DOHH2 (cell line): ENCODE measurements at regions not wholly inside any gene's neighbourhood (a gene's known extent, or its start where the extent isn't known, plus 50 kb on each side); places are given as distances from the start of the nearest gene placed in this dataset.

Experiments
- H3F3A ChIP-seq: fragments of 200-600 bp; sonication (generic), shearing (Covaris generic); 2 replicates; pipeline ENCODE4 v1.6.0; 2016; ENCODE audit warnings: antibody characterized with exemption, mild to moderate bottlenecking; ENCODE audit not compliant: control insufficient read depth, insufficient read depth
- H3K27ac ChIP-seq: fragments of 200-600 bp; sonication (generic); 2 replicates; pipeline ENCODE4 v1.5.1; 2014; ENCODE audit warnings: low read depth, mild to moderate bottlenecking, low read length, moderate library complexity
- H3K27me3 ChIP-seq: fragments of 200-600 bp; sonication (generic); 2 replicates; pipeline ENCODE4 v1.6.1; 2014; ENCODE audit warnings: mild to moderate bottlenecking, low read length, mixed read lengths; ENCODE audit not compliant: control insufficient read depth
- H3K36me3 ChIP-seq: fragments of 200-600 bp; sonication (generic); 2 replicates; pipeline ENCODE4 v1.6.1; 2014; ENCODE audit warnings: mild to moderate bottlenecking, low read length, moderate library complexity, mixed read lengths; ENCODE audit not compliant: control insufficient read depth
- H3K4me1 ChIP-seq: fragments of 200-600 bp; sonication (generic); 2 replicates; pipeline ENCODE4 v1.6.1; 2014; ENCODE audit warnings: mild to moderate bottlenecking, low read length, mixed read lengths; ENCODE audit not compliant: control insufficient read depth
- H3K4me2 ChIP-seq: fragments of 200-600 bp; sonication (generic); 2 replicates; pipeline ENCODE4 v1.6.0; 2014; ENCODE audit warnings: mild to moderate bottlenecking, low read length, moderate library complexity
- H3K4me3 ChIP-seq: fragments of 200-600 bp; sonication (generic); 2 replicates; pipeline ENCODE4 v1.5.1; 2014; ENCODE audit warnings: mild to moderate bottlenecking, low read length, mixed read lengths
- H3K79me2 ChIP-seq: fragments of 200-600 bp; sonication (generic); 2 replicates; pipeline ENCODE4 v1.6.1; 2014; ENCODE audit warnings: mild to moderate bottlenecking, low read length, mixed read lengths; ENCODE audit not compliant: control insufficient read depth
- H3K9me2 ChIP-seq: fragments of 200-600 bp; sonication (generic); replicated peaks from 2 replicates; pipeline ENCODE4 v1.6.1; 2014; ENCODE audit warnings: mild to moderate bottlenecking, low read length, mixed read lengths; ENCODE audit not compliant: control insufficient read depth
- H3K9me3 ChIP-seq: fragments of 200-600 bp; sonication (generic); 2 replicates; pipeline ENCODE4 v1.6.1; 2014; ENCODE audit warnings: antibody characterized with exemption, low read length, mixed read lengths; ENCODE audit not compliant: control insufficient read depth, insufficient read depth
- H4K20me1 ChIP-seq: fragments of 200-600 bp; sonication (generic); 2 replicates; pipeline ENCODE4 v1.6.0; 2014; ENCODE audit warnings: low read depth, mild to moderate bottlenecking, antibody characterized with exemption, low read length, moderate library complexity; ENCODE audit not compliant: control insufficient read depth, insufficient read depth
- EZH2phosphoT487 ChIP-seq: fragments of 200-600 bp; sonication (generic); IDR thresholded peaks from 2 replicates; pipeline ENCODE4 v1.6.1; 2017; ENCODE audit warnings: borderline replicate concordance, mild to moderate bottlenecking, antibody characterized with exemption, low read length, moderate library complexity, mixed read lengths
- TF ChIP-seq, protein P1 (sequence below): fragments of 200-600 bp; sonication (generic); IDR thresholded peaks from one replicate; pipeline ENCODE4 v1.5.1; 2014; ENCODE audit warnings: antibody characterized with exemption, mild to moderate bottlenecking, low read depth, low read length; ENCODE audit not compliant: poor library complexity, severe bottlenecking

- H3F3A ChIP-seq: no peaks in the 10 kb centered on the region
- no peaks in the 10 kb centered on the region for H3K79me2 ChIP-seq
- no peak for TF ChIP-seq EZH2phosphoT487
- TF ChIP-seq, protein P1, sequence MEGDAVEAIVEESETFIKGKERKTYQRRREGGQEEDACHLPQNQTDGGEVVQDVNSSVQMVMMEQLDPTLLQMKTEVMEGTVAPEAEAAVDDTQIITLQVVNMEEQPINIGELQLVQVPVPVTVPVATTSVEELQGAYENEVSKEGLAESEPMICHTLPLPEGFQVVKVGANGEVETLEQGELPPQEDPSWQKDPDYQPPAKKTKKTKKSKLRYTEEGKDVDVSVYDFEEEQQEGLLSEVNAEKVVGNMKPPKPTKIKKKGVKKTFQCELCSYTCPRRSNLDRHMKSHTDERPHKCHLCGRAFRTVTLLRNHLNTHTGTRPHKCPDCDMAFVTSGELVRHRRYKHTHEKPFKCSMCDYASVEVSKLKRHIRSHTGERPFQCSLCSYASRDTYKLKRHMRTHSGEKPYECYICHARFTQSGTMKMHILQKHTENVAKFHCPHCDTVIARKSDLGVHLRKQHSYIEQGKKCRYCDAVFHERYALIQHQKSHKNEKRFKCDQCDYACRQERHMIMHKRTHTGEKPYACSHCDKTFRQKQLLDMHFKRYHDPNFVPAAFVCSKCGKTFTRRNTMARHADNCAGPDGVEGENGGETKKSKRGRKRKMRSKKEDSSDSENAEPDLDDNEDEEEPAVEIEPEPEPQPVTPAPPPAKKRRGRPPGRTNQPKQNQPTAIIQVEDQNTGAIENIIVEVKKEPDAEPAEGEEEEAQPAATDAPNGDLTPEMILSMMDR: no peak
- no peaks in the 10 kb centered on the region for H4K20me1 ChIP-seq
- H3K4me3 ChIP-seq: no peak overlapping the region
- H3K4me2 ChIP-seq: no peak overlapping the region
- no peaks in the 10 kb centered on the region for H3K27me3 ChIP-seq
- H3K27ac ChIP-seq: no peak overlapping the region
- H3K4me1 ChIP-seq: no peaks in the 10 kb centered on the region
- no peaks in the 10 kb centered on the region for H3K9me2 ChIP-seq
- no peaks in the 10 kb centered on the region for H3K9me3 ChIP-seq
- no peaks in the 10 kb centered on the region for H3K36me3 ChIP-seq
Observed at GRCh38 chr12:75717902-75718301, 206.5 kb upstream of the KRR1 start.

DNA sequence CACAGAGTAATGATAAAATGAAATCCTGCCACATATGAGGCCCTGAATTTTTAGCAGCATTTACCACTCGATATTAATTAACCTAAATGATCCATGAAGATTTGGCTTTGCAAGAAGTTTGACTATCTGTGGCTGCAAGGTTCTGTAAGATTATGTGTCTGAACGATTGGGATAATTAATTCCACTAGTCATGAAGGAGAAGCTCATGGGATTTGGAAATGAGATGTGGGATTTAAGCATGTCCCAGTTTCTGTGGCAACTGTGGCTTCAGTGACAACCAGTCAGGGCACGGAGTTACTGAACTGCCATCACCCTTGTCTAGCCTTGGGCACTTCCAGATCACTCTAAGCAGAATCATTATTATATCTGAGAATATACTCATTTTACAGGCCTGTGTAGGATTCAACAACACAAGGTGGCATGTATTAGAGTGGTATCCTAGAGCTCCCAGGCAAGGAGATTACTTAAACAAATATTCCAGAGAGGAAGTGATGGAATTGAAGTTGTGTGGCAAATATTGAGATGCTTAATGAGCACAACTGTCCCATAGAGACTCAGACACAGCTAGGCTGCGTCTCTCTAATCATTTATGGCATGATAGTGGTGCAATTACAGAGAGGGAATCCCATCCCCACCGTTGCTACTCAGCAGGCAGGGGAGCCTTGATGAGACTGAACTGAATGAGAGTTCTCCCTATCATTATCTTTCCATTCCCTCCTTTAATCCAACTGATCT, 205.0 kb upstream of the KRR1 start:
- Histone ChIP-seq H3F3A (no peaks in the 10 kb centered on the region), H4K20me1 (no peaks in the 10 kb centered on the region), H3K4me3 (no peak overlapping the region), H3K4me2 (no peak overlapping the region), H3K27me3 (no peaks in the 10 kb centered on the region), H3K4me1 (no peaks in the 10 kb centered on the region), H3K27ac (no peak overlapping the region), H3K9me3 (no peaks in the 10 kb centered on the region), H3K36me3 (no peaks in the 10 kb centered on the region), H3K79me2 (no peaks in the 10 kb centered on the region), H3K9me2 (no peaks in the 10 kb centered on the region)
- no peak for TF ChIP-seq EZH2phosphoT487
- TF ChIP-seq, protein P1: no peak

DNA sequence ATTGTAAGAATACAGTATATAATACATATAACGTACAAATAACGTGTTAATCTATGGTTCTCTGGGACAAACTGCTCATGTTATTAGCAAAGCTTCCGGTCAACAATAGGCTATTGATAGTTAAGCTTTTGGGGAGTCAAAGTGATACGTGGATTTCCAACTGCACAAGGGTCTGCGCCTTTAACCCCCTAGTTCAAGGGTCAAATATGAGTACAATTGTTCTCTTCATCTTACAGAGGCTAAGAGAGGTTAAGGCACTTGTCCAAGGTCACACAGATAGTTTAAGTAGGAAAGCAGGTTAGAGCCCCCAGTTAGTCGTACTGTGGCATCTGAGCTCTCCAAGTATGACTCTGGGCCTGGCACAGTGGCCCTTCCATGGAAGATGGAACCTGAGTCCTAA, 204.3 kb upstream of the KRR1 start:
- Histone ChIP-seq H3K27me3 (no peaks in the 10 kb centered on the region), H3K9me3 (no peaks in the 10 kb centered on the region), H3K9me2 (no peaks in the 10 kb centered on the region), H3K36me3 (no peaks in the 10 kb centered on the region), H3F3A (no peaks in the 10 kb centered on the region), H3K4me1 (no peaks in the 10 kb centered on the region), H3K4me2 (no peak overlapping the region), H3K4me3 (no peak overlapping the region), H4K20me1 (no peaks in the 10 kb centered on the region), H3K79me2 (no peaks in the 10 kb centered on the region), H3K27ac (no peak overlapping the region)
- TF ChIP-seq EZH2phosphoT487: no peak
- TF ChIP-seq, protein P1: no peak
